HL-60 (cell line): ENCODE measurements at regions not wholly inside any gene's neighbourhood (a gene's known extent, or its start where the extent isn't known, plus 50 kb on each side); places are given as distances from the start of the nearest gene placed in this dataset.

Experiments used
- POLR2AphosphoS5 ChIP-seq: IDR thresholded peaks from 2 replicates; pipeline ENCODE4 v1.6.1; 2012; ENCODE audit warnings: low read depth
- TF ChIP-seq, protein P1 (sequence below): IDR thresholded peaks from one replicate; pipeline ENCODE4 v1.5.1; 2011; ENCODE audit warnings: low read length, control low read depth, inconsistent platforms; ENCODE audit not compliant: insufficient read depth
- TF ChIP-seq, protein P2 (sequence below): IDR thresholded peaks from 2 replicates; pipeline ENCODE4 v1.6.1; 2012; ENCODE audit warnings: low read depth; ENCODE audit not compliant: insufficient replicate concordance

DNA sequence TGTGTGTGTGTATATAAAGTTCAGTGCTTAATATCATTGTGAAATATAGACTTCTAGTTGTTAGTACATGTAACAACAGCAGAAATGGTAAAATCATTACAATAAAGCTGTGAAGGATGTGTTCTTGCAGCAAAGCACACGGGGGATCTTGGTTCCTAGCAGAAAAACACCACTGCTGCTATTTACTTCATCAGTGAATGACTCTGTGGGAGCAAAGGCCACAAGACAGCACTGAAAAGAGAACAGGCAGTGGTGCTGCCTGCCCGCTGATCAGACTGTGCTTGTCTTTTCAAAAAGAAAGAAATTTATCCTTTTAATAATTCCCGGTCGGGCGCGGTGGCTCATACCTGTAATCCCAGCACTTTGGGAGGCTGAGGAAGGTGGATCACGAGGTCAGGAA, 689.9 kb upstream of the CITED2 start:
- TF ChIP-seq, protein P1, sequence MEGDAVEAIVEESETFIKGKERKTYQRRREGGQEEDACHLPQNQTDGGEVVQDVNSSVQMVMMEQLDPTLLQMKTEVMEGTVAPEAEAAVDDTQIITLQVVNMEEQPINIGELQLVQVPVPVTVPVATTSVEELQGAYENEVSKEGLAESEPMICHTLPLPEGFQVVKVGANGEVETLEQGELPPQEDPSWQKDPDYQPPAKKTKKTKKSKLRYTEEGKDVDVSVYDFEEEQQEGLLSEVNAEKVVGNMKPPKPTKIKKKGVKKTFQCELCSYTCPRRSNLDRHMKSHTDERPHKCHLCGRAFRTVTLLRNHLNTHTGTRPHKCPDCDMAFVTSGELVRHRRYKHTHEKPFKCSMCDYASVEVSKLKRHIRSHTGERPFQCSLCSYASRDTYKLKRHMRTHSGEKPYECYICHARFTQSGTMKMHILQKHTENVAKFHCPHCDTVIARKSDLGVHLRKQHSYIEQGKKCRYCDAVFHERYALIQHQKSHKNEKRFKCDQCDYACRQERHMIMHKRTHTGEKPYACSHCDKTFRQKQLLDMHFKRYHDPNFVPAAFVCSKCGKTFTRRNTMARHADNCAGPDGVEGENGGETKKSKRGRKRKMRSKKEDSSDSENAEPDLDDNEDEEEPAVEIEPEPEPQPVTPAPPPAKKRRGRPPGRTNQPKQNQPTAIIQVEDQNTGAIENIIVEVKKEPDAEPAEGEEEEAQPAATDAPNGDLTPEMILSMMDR, result no peak
- no peak for TF ChIP-seq POLR2AphosphoS5
- TF ChIP-seq, protein P2, sequence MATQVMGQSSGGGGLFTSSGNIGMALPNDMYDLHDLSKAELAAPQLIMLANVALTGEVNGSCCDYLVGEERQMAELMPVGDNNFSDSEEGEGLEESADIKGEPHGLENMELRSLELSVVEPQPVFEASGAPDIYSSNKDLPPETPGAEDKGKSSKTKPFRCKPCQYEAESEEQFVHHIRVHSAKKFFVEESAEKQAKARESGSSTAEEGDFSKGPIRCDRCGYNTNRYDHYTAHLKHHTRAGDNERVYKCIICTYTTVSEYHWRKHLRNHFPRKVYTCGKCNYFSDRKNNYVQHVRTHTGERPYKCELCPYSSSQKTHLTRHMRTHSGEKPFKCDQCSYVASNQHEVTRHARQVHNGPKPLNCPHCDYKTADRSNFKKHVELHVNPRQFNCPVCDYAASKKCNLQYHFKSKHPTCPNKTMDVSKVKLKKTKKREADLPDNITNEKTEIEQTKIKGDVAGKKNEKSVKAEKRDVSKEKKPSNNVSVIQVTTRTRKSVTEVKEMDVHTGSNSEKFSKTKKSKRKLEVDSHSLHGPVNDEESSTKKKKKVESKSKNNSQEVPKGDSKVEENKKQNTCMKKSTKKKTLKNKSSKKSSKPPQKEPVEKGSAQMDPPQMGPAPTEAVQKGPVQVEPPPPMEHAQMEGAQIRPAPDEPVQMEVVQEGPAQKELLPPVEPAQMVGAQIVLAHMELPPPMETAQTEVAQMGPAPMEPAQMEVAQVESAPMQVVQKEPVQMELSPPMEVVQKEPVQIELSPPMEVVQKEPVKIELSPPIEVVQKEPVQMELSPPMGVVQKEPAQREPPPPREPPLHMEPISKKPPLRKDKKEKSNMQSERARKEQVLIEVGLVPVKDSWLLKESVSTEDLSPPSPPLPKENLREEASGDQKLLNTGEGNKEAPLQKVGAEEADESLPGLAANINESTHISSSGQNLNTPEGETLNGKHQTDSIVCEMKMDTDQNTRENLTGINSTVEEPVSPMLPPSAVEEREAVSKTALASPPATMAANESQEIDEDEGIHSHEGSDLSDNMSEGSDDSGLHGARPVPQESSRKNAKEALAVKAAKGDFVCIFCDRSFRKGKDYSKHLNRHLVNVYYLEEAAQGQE, result no peak
